NT2/D1 (cell line): ENCODE measurements at regions not wholly inside any gene's neighbourhood (a gene's known extent, or its start where the extent isn't known, plus 50 kb on each side); places are given as distances from the start of the nearest gene placed in this dataset.

Source experiments
- DNase-seq: peaks from one replicate; pipeline ENCODE4 v3.0.0-alpha.2; 2011; ENCODE audit warnings: low read depth, low spot score
- H3K27me3 ChIP-seq: 2 replicates; pipeline ENCODE4 v1.6.0; 2011; ENCODE audit warnings: mild to moderate bottlenecking; ENCODE audit not compliant: insufficient read length, insufficient read depth
- H3K36me3 ChIP-seq: 2 replicates; pipeline ENCODE4 v1.6.1; 2011; ENCODE audit warnings: mild to moderate bottlenecking, low read length, mixed read lengths; ENCODE audit not compliant: insufficient read depth, insufficient read length
- H3K4me1 ChIP-seq: 2 replicates; pipeline ENCODE4 v1.5.1; 2011; ENCODE audit not compliant: insufficient read depth, insufficient read length
- H3K4me3 ChIP-seq: 2 replicates; pipeline ENCODE4 v1.5.1; 2011; ENCODE audit warnings: low read depth; ENCODE audit not compliant: insufficient read length
- H3K9ac ChIP-seq: 2 replicates; pipeline ENCODE4 v1.6.0; 2011; ENCODE audit warnings: low read depth; ENCODE audit not compliant: insufficient read length
- H3K9me3 ChIP-seq: 2 replicates; pipeline ENCODE4 v1.5.1; 2011; ENCODE audit warnings: mild to moderate bottlenecking, low read length; ENCODE audit not compliant: insufficient read depth
- SUZ12 ChIP-seq: IDR thresholded peaks from 2 replicates; pipeline ENCODE4 v1.6.1; 2011; ENCODE audit not compliant: insufficient read length, insufficient read depth; ENCODE audit errors: extremely low read depth
- YY1 ChIP-seq: IDR thresholded peaks from 2 replicates; pipeline ENCODE4 v1.6.1; 2011; ENCODE audit not compliant: insufficient read length, insufficient read depth
- ZNF274 ChIP-seq: IDR thresholded peaks from 2 replicates; pipeline ENCODE4 v1.6.1; 2011; ENCODE audit warnings: mild to moderate bottlenecking, low read depth, low read length

DNA sequence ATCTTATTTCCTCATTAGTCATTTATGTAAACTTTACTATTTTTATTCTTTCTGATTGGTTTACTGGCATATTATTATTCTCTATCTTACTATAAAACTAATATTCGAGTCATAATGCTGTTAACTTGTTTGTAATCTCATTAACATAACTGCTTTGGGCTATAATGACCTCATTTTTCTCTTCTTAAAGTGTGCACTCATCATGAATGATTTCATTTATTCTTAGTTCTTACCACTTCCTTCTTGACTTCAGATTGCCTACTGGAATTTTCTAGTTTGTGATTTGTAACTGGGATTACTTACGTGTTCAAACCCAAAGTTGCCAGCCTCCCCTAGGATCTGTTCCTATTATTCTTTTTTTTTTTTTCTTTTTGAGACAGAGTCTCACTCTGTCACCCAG is 91.8 kb upstream of the TNFAIP3 start:
- H3K9ac ChIP-seq, result no peak overlapping the region
- H3K36me3 ChIP-seq, result no peaks in the 10 kb centered on the region
- no peaks in the 10 kb centered on the region for H3K27me3 ChIP-seq
- no peaks in the 10 kb centered on the region for H3K9me3 ChIP-seq
- H3K4me3 ChIP-seq, result no peak overlapping the region
- no peak for TF ChIP-seq SUZ12
- TF ChIP-seq ZNF274, result no peak
- TF ChIP-seq YY1, result no peak
- H3K4me1 ChIP-seq, result no peaks in the 10 kb centered on the region
- no peak for DNase-seq

DNA sequence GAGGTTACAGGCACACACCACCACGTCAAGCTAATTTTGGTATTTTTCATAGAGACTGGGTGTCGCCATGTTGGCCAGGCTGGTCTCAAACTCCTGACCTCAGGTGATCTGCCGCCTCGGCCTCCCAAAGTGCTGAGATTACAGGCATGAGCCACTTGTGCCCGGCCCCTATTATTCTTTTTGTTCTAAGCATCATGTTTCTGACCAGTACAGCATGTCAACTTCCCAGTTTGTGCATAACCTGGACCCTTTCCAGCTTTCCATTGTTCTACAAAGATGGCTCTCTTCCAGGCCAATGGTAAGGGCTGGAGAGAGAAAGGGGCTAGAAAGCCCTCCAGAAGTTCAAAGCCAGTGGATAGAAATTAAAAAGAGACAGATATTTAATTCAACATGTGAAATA is 91.3 kb upstream of the TNFAIP3 start:
- TF ChIP-seq ZNF274 (no peak), SUZ12 (no peak), YY1 (no peak)
- no peaks in the 10 kb centered on the region for H3K9me3 ChIP-seq
- H3K4me3 ChIP-seq, result no peak overlapping the region
- no peaks in the 10 kb centered on the region for H3K36me3 ChIP-seq
- no peak overlapping the region for H3K9ac ChIP-seq
- no peak for DNase-seq
- no peaks in the 10 kb centered on the region for H3K27me3 ChIP-seq
- H3K4me1 ChIP-seq, result no peaks in the 10 kb centered on the region

DNA sequence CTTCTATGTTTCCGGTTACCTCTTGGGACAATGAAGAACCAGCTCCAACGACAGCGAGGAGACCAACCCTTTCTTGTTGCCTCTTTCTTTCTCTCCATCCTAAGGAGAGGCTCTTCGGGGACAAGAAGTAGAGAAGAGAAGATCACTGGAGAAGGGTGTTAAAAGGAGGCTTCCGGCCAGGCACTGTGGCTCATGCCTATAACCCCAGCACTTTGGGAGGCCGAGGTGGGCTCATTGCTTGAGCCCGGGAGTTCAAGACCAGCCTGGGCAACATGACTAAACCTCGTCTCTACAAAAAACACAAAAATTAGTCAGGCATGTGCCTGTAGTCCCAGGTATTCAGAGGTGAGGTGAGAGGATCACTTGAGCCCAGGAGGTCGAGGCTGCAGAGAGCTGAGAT is 90.8 kb upstream of the TNFAIP3 start:
- no peak for DNase-seq
- Histone ChIP-seq H3K9ac (no peak overlapping the region), H3K4me3 (no peak overlapping the region), H3K36me3 (no peaks in the 10 kb centered on the region), H3K4me1 (no peaks in the 10 kb centered on the region), H3K9me3 (no peaks in the 10 kb centered on the region), H3K27me3 (no peaks in the 10 kb centered on the region)
- no peak for TF ChIP-seq SUZ12
- TF ChIP-seq YY1, result no peak
- no peak for TF ChIP-seq ZNF274

DNA sequence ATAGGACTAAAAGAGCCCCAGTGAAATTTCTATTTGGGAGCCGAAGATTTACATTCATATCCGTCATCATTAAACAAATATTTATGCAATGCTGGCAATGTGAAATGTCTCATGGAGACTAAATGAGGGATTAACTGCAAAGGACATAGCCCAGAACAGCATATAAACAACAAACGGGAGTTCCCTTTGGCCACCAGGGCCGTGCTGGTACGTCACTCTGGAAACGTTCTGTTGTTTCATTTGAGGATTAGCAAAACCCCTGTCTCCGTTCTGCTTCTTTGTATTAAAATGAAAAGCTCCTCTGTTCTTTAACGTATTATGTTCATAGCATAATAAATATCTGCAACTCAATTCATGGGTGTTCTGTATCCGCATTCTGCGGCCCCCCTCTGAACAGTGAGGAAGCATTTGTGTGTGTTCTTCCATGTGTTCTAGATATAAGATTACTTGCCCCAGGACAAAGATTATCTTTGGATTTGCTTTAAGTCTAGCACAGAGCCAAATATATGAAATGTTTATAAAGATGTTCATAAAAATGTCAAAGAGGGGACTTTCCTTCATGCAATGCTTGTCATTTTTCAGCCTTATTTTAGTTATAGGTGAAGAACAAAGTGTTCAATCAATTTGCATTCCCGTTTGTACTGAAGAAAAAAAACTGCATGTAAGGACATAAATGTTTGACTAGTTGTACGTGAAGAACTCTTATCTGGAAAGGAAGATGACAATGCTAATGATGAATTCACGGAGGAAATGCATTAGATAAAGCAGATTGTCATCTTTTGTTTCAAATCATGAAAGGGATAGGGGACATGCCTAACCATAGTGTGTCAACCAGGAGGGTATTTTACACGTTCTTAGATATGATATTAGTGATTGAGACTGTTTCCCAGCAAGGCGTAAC is 90.0 kb upstream of the TNFAIP3 start:
- Histone ChIP-seq H3K27me3 (no peaks in the 10 kb centered on the region), H3K4me1 (no peaks in the 10 kb centered on the region), H3K9ac (no peak overlapping the region), H3K36me3 (no peaks in the 10 kb centered on the region), H3K9me3 (no peaks in the 10 kb centered on the region), H3K4me3 (no peak overlapping the region)
- TF ChIP-seq ZNF274, result no peak
- no peak for TF ChIP-seq SUZ12
- no peak for TF ChIP-seq YY1
- DNase-seq, result no peak

DNA sequence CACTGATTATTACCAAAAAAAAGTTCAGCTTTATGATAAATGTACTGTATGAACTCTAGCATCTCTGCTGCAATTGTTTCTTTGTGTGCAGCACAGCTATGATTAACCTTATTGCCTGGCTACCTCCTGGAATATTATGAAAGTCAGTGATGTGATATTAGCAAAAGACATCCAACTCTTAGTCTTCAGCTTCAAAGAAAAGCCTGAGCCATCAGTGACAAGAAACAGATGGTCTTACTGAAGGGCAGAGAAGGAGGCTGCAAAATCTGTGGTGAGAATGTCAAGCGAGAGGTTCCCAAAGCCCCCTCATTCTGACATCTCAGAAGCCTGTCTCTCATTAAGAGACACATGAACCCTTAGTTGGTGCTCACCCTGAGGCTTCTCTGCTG is 89.4 kb upstream of the TNFAIP3 start:
- Histone ChIP-seq H3K4me3 (no peak overlapping the region), H3K9me3 (no peaks in the 10 kb centered on the region), H3K9ac (no peak overlapping the region), H3K4me1 (no peaks in the 10 kb centered on the region), H3K27me3 (no peaks in the 10 kb centered on the region), H3K36me3 (no peaks in the 10 kb centered on the region)
- TF ChIP-seq YY1 (no peak), ZNF274 (no peak), SUZ12 (no peak)
- DNase-seq, result no peak

DNA sequence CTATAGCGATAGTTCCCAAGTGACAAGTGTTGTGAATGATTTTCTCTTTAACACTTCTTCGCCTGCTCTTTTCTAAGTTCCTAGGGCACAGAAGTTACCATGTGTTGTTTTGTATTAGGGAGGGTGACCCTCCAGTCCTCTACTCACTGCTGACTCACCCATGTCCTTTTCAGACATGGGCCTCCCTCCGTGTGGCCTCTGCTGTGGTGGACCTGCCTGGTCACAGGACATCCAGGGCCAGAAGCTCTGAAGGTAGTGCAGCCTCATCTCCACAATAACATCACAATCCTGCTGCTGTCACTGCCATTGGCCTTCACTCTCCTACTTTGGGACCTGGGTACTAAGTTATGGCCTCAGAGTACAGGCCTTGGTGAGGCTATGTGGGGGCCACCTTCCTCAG is 87.1 kb upstream of the TNFAIP3 start:
- DNase-seq, result no peak
- H3K9ac ChIP-seq, result no peak overlapping the region
- H3K36me3 ChIP-seq, result no peaks in the 10 kb centered on the region
- no peaks in the 10 kb centered on the region for H3K4me1 ChIP-seq
- H3K27me3 ChIP-seq, result no peaks in the 10 kb centered on the region
- TF ChIP-seq YY1 (no peak), ZNF274 (no peak), SUZ12 (no peak)
- H3K9me3 ChIP-seq, result no peaks in the 10 kb centered on the region
- no peak overlapping the region for H3K4me3 ChIP-seq

DNA sequence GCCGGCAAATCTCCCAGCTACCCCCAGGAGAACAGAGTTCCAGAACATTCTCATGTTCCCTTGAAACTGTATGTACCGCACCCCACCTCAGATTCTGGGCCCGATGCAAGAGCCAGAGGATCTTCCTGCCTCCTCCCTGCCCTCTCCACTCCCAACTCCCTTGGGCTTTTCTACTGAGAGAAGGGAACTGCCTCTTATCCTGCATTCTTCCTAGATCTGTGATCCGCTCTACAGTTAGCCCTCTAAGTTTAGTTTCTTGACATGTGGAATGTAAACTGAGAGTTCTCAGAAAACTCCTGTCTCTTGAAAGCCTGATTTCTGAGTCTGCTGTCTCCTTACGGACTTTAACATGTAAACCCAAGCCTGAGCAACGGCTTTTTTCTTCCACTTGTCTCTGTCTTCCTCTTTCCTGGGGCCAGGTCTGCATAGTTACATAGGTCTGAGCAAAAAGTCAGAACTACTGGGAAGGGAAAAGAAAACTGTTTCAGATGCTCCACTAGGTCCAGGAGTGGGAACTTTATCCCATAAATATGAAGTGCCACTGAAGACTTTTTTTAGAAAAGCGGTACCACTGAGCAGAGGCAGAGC is 86.5 kb upstream of the TNFAIP3 start:
- H3K4me1 ChIP-seq, result no peaks in the 10 kb centered on the region

More for the DNA sequence above, 86.5 kb upstream of the TNFAIP3 start:
- Histone ChIP-seq H3K4me3 (no peak overlapping the region), H3K9ac (no peak overlapping the region), H3K9me3 (no peaks in the 10 kb centered on the region), H3K36me3 (no peaks in the 10 kb centered on the region), H3K27me3 (no peaks in the 10 kb centered on the region)
- DNase-seq, result no peak
- TF ChIP-seq YY1, result no peak
- TF ChIP-seq SUZ12, result no peak
- TF ChIP-seq ZNF274, result no peak
